MM.1S (cell line): ENCODE measurements at regions not wholly inside any gene's neighbourhood (a gene's known extent, or its start where the extent isn't known, plus 50 kb on each side); places are given as distances from the start of the nearest gene placed in this dataset.

Experiments
- CTCF ChIP-seq: fragments of 300-600 bp; sonication (generic); IDR thresholded peaks from 2 replicates; pipeline ENCODE4 v1.5.1; 2016; ENCODE audit warnings: antibody characterized with exemption, low read length, mixed read lengths
- EZH2 ChIP-seq: fragments of 300-600 bp; sonication (generic); optimal IDR thresholded peaks from 2 replicates; pipeline ENCODE3; 2017; ENCODE audit warnings: low read depth, mild to moderate bottlenecking, antibody characterized with exemption, low read length, mixed read lengths

DNA sequence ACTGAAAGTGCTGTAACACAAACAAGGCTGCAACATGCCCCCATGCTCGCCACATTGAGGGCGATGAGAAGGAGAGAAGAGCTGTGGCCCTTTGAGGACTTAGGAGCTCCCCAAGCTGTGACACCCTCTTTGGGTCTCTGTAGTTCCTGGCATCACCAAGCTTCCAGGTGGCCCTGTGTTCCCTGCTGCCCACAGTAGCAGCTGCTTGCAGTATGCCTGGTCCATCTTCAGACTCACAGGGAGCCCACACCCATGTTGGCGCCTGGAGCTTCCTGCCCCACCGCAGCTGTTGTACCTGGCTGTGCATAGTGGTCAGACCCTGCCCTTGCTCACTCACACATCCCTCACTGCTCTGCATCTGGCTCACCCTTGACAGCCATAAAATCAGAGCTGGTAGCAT lies 401.2 kb upstream of the NRG3 start:
- TF ChIP-seq CTCF (no peak), EZH2 (no peak)
